CD4-positive, alpha-beta T cell treated with Interleukin-17A for 4 hours (primary cell): ENCODE measurements at regions not wholly inside any gene's neighbourhood (a gene's known extent, or its start where the extent isn't known, plus 50 kb on each side); places are given as distances from the start of the nearest gene placed in this dataset.
"Not testable (repeated sequence)": the region's sequence is repeated elsewhere in the genome, so short reads cannot be mapped to it uniquely, and the experiment has no call there.

Experiments
- DNase-seq: peaks from one replicate; pipeline ENCODE4 v3.0.0-alpha.2; 2020; ENCODE audit warnings: mixed read lengths

- no peak for DNase-seq
These were observed 91.1 kb downstream of the NIBAN1 start for GRCh38 chr1:184882957-184883815.

- DNase-seq: no peak
These were observed 92.1 kb downstream of the NIBAN1 start for GRCh38 chr1:184881941-184882913.

DNA sequence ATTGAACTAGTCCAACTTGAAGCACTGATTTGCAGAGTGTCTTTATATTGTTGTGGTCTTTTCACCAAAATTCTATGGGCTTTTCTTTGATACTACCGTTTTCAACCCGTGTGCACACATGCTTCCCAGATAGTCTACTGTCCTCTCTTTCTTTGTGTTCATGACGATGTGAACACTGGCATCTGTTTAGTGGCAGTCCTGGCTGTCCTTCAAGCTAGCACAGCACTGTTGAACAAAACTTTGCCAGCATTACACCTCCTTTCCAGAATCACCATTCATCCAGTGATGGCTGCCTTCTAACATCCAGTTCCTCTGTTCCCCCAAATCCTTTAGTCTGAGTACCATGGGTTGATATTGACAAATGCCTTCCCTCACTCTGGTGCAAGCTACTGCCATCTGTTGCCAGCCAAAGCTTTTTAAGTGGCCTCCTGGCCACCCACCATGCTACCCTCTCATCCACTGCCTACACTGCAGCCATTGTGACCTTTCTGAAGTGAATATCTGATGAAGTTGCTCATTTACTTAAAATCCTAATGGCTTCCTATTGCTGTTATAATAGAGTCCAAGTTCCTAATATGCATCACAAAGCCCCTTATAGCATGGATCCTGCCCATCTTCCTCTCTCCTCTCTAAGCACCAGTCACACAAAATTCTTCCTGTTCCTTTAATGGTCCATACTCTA lies 94.3 kb downstream of the NIBAN1 start:
- no peak for DNase-seq

DNA sequence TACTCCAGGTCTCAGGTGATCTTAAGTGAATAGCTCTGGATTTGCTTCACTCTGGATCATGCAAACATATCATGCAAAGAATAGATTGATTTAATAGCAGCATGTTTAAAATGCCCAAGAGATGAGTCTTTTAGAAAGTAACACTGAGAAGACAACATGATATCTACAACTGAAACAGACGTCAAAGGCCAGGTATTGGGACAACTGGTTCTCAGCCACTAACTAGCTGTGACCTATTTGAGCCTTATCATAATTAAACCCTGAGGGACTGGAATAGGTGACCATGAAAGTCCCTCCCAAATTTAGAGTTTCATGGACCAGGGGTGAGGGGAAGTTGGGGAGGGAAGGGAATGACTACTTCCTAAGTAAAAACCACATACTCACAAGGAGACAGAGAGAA lies 95.7 kb downstream of the NIBAN1 start:
- no peak for DNase-seq

DNA sequence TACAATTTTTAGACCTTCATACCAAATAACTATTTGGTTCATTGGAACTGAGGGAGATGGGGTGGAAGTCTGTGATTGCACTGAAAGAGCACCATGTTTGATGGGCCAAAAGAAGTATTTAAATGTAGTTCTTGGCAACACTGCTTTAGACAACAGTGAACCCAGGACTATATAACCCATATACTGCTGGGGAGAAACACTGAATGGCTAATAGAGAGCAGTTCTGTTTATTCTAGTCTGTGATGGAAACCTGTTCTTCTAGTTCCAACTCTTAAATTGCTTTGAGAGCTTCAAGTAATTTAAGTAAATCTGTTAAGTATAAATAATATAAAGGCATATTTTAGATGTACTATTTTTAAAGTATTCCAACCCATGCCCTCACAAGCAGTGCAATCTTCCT lies 96.3 kb downstream of the NIBAN1 start:
- DNase-seq: no peak

DNA sequence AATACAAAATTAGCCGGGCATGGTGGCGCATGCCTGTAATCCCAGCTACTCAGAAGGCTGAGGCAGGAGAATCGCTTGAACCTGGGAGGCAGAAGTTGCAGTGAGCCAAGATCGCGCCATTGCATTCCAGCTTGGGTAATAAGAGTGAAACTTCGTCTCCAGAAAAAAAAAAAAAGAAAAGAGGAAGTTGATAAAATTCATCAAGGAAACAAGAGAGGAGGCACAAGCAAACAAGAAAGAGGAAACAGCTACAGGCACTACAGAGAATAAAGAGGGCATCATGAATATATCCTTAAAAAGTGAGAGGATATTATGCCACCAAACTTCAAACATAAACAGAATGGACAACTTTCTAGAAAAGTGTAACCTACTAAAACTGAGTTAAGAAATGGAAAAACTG lies 98.3 kb downstream of the NIBAN1 start:
- not testable (repeated sequence) for DNase-seq

DNA sequence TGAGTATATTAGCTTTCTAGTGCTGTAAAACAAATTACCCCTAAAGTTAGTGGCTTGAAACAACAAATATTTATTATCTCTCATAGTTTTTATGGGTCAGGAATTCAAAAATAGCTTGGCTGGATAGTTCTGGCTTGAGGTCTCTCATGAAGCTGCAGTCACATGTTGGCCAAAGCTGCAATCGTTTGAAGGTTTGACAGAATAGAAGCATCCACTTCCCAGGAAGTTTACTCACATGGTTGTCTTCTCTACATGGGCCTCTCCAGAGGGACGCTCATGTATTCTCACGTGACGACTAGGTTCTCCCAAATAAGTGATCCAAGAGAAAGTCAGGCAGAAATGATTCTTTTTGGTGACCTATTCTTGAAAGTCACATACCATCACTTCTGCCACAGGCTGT lies 99.1 kb downstream of the NIBAN1 start:
- no peak for DNase-seq

DNA sequence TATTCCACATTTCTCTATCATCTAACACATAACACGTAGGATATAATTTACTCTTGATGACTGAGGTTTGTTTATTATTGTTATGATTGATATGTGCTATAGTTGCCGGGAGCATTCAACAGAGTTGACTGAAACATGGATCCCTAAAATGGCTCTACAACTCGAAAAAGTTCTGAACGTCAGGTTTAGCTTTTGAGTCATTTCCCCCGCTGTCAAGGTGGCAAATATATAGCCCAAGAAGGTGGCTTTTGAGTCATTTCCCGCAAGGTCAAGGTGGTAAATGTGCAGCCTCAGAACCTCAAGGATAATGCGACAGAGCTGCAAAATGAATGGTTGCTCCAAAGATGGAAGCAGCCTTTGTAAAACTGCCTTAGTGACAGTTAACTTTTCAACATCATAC lies 104.0 kb downstream of the NIBAN1 start:
- DNase-seq: peak; percentile 25

DNA sequence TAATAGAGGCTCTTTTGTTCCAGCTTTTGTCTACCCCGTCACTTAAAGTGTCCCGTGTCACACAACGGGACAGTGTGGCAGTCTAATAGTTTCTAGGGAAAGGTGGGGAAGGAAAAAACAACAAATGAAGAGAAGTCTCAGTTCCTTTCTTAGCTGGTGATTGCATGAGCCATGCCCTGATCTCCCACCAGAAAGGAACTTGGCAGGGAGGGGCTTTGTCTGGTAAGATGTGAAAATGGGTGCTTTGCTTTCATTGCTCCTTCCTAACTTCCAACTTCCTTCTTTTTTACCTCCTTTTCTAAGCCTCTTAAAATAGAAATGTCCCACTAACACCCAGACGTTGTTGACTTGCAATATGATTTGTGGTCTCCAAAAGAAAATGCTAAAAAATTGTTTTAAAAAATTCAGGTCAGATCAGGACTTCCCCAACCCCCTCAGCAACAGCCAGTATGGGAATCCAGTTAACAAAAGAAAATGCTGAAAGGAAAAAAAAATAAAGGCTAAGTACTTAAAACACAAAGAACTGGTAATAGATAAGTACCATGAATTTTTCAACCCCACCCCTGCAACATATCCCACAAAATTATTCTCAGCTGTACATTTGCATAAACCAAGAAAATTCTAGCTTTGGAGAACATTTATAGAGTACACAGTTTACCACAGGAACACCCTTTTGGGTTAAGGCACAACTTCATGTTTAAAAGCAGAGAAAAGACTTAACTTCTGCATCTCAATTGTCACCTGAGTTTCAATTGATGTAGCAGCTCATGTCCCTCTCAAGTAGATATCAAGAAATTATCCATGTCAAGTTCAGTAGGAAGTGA lies 106.2 kb downstream of the NIBAN1 start:
- DNase-seq: no peak

- peak; percentile 55 for DNase-seq
These were observed 107.1 kb downstream of the NIBAN1 start for GRCh38 chr1:184866991-184867788.

- no peak for DNase-seq
These were observed 107.7 kb downstream of the NIBAN1 start for GRCh38 chr1:184866586-184866985.

- no peak for DNase-seq
These were observed 108.5 kb downstream of the NIBAN1 start for GRCh38 chr1:184865831-184866230.

- no peak for DNase-seq
These were observed 107.2 kb upstream of the EDEM3 start for GRCh38 chr1:184861755-184862336.

DNA sequence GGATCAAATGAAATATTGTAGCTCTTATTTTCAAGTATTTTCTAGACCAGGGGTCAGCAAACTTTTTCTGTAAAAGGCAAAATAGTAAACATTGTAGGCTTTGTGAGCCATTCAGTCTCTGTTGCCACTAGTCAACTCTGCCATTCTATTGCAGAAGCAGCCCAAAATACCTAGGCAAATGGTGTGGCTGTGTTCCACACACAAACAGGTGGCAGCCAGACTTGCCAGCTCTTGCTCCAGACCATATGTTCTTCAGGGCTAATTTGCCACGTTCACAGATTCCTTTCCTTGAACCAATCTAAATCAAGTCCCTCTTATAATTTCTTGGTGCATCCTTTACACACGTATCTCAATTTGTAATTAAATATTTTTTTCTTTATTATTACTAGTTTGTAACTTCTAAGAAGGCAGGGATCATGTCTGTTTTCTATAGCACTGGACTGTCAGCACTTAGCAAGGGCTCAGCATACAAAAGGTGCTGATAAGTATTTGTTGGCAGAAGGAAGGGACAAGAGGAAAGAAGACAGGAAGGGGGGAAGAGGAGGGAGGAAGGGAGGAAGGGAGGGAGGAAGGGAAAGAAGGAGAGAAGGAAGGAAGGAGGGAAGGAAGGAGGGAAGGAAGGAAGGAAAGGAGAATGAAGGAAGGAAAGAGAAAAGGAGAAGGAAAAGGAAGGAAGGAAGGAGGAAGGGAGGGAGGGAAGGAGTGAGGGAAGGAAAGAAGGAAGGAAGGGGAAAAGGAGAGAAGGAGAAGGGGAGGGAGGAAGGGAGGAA lies 106.5 kb upstream of the EDEM3 start:
- DNase-seq: no peak

GRCh38 chr1:184860535-184860934 lies 105.9 kb upstream of the EDEM3 start:
- DNase-seq: no peak

DNA sequence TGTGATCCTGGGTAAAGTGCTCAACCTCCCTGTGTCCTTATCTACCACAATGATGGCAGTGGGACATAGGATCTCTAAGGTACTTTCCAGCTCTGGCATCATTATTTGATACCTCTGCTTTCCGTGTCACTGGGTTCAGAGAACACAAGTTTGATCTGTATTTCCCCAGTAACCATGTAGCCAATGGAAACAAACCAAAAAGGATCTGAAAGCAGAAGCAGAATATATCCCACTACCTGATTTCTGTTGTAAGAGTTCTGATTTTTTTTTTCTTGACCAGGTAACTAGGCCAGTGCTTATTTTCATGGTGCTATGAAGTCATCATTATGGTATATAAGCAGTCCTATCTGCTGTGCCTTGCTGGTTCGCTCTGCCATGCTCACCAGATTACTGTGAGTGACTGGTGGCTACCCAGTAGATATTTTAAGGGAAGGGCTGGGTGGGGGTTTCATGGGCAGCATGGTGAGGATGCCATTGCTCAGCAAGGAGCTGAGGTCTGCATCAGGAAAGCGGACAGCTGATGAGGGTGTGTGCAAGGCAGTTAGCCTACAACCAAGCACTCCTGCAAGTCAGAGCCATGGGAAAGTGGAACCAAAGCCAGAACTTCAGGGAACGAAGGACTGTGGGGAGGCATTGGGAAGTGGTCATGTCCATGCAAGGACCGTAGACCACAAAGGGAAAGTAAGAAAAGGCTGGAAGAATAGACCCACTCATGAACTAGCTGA lies 104.9 kb upstream of the EDEM3 start:
- no peak for DNase-seq

DNA sequence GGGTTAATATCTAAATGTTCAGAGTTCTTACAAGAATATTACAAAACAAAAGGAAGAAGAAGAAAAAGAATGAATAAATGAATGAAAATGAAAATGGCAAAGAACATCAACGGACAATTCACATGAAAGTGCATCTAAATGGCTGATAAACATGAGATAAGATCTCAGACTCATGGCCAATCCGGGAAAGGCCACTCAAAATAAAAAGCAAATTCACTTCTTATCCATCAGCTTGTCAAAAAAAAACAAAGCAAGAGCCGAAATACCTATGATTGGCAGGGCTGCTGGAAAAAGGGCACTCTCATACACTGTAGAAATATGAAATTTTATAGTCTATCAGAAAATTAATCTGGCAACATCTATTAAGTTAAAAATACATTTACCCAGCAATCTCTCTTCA lies 103.6 kb upstream of the EDEM3 start:
- DNase-seq: no peak

- no peak for DNase-seq
These were observed 100.0 kb upstream of the EDEM3 start for GRCh38 chr1:184854496-184855140.

DNA sequence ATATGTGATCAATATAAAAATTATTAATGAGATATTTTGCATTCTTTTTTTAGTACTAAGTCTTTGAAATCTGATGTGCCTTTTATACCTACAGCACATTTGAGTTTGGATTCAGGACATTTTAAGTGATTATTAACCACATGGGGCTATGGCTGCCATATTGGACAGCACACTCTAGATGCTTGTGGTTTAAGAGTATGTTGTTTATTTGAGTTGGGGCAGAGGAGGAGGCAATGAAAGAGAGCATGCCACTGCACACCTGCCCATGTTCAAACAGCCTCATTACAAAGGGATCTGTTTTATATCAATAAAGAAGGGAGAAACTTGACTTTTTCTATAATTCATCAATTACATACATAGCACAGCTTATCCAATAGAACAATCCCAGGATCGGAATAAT lies 99.4 kb upstream of the EDEM3 start:
- no peak for DNase-seq
